Stimulated activated naive CD4-positive, alpha-beta T cell treated with Interleukin-2 at 50 U/mL for 16 hours (primary cell): ENCODE measurements at regions not wholly inside any gene's neighbourhood (a gene's known extent, or its start where the extent isn't known, plus 50 kb on each side); places are given as distances from the start of the nearest gene placed in this dataset.
"Not testable (repeated sequence)": the region's sequence is repeated elsewhere in the genome, so short reads cannot be mapped to it uniquely, and the experiment has no call there.

Experiments
- DNase-seq: peaks from one replicate; lab custom pipeline; 2025; lab: John Stamatoyannopoulos, UW

- no peak for DNase-seq
Observed at GRCh38 chr1:172717722-172718465, 59.0 kb downstream of the FASLG start.

- DNase-seq, result no peak
Observed at GRCh38 chr1:172719066-172719627, 60.2 kb downstream of the FASLG start.

- no peak for DNase-seq
Observed at GRCh38 chr1:172719694-172720138, 60.8 kb downstream of the FASLG start.

GRCh38 chr1:172720339-172720738, 61.4 kb downstream of the FASLG start:
- no peak for DNase-seq

GRCh38 chr1:172723251-172723650, 64.3 kb downstream of the FASLG start:
- DNase-seq, result no peak

GRCh38 chr1:172724232-172724631, 65.3 kb downstream of the FASLG start:
- DNase-seq, result no peak

GRCh38 chr1:172724765-172725613, 66.1 kb downstream of the FASLG start:
- DNase-seq, result no peak

GRCh38 chr1:172726740-172727139, 67.8 kb downstream of the FASLG start:
- no peak for DNase-seq

- no peak for DNase-seq
Observed at GRCh38 chr1:172727275-172727857, 68.5 kb downstream of the FASLG start.

DNA sequence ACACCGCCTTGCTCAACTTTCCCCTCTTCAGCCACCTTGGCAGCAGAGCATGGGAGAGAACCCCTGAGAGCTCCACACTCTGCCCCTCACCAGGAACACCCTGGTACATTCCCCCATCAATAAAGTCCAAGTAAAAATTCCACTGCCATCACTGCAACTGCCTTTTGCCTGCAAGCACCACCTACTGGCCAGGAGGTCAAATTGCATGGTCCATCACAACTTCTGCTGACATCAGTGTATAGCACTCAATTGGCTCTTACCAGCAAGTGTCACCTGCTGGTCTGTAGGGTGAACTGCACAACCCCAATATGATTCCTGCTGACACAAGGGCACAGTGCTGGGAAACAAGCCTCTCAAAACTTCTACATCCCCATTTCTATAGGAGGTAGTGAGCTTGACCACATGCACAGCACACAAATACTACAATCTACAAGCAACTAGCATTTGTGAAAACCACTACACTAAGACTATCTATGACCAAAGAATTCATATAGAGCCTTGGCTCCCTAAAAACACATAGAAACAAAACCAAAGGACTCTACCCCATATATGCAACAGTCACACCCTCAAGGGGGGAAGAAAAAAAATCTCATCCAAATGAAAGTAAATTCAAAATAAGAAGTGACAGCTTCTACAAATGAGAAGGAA, 69.2 kb downstream of the FASLG start:
- DNase-seq, result peak; percentile 41

GRCh38 chr1:172728705-172729104, 69.8 kb downstream of the FASLG start:
- DNase-seq, result not testable (repeated sequence)

DNA sequence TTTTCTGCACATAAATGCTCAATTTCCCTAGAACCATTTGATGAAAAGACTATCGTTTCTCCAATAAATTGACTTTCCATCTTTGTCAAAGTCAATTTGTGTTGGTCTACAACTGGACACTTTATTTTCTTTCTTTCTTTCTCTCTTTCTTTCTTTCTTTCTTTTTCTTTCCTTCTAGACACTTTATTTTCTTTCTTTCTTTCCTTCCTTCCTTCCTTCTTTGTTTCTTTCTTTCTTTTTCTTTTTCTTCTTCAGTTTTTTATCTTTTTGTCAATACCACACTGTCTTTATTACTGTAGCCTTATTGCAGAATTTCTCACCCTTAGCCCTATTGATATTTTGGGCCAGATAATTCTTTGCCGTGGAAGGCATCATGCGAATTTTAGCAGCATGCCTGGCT, 73.5 kb downstream of the FASLG start:
- no peak for DNase-seq

DNA sequence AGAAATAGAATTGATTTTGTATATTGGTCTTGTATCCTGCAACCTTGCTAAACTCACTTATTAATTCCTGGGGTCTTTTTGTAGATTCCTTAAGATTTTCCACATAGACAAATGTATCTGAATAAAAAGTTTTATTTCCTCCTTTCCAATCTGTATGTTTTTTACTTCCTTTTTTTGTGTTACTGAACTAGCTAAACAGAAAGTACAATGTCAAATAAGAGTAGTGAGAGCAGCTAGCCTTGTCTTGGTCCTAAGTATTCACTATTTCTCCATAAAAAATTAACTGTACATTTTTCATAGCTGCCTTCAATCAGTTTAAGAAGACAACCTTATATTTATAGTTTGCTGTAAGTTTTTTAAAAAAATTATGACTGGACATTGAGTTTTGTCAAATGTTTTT, 74.9 kb downstream of the FASLG start:
- DNase-seq, result no peak

- DNase-seq, result no peak
Observed at GRCh38 chr1:172738389-172738788, 79.5 kb downstream of the FASLG start.

DNA sequence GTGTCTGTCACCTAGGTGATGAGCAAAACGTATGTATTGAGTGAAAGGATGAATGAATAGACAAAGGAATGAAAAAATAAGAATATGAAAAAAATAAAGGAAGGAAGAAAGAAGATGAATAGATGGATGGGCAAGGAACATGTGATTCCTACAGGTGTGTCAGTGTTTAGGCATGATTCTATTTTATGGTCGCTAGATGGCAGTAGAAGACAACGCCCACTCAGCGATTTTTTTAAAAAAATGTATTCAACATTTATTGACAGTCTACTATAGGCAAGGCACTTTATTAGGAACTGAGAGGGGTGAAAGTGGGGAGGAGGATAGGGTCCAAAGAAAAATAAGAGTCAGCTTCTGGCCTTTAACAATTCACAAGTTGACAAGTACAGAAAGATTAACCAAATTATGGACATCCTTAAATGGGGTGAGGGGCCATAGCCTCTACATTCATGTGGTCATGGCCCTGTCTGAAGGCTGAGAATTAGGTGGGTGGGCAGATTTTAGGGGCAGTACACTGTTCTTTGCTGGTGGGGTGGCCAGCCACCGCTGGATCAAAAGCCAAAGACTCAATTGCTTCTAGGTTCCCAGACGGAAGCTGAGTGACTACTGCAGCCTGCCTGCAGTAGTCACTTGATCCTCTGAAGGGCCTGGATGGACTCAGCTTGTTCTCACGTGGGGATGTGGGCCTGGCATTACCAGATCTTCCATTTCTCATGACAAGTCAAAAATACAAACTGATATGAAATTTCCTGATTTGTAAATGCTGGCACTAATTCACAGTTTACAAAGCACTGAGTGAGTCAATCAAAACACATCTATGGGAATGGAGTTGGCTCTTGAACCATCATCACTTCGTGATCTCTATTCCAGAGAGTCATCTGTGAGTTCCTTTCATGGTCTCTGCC, 83.9 kb downstream of the FASLG start:
- no peak for DNase-seq

DNA sequence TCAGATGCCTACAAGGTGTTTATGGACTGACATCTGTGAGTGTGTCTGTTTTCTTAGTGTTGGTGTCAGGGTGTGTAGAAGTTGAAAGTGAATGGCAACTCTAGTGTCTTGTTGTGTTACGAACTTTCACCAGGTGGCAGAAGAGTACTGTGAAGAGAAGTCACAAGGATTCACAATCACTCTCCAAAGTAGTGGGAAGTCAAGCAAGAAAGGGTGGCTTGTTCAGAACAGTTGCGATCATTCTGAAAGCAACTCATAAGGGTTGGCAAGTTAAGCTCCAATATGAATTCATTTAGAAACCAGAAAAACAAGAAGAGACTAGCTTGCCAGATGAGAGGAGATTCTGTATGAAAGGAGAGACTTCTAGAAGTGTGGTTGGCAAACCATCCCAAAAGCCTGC, 86.1 kb downstream of the FASLG start:
- no peak for DNase-seq

DNA sequence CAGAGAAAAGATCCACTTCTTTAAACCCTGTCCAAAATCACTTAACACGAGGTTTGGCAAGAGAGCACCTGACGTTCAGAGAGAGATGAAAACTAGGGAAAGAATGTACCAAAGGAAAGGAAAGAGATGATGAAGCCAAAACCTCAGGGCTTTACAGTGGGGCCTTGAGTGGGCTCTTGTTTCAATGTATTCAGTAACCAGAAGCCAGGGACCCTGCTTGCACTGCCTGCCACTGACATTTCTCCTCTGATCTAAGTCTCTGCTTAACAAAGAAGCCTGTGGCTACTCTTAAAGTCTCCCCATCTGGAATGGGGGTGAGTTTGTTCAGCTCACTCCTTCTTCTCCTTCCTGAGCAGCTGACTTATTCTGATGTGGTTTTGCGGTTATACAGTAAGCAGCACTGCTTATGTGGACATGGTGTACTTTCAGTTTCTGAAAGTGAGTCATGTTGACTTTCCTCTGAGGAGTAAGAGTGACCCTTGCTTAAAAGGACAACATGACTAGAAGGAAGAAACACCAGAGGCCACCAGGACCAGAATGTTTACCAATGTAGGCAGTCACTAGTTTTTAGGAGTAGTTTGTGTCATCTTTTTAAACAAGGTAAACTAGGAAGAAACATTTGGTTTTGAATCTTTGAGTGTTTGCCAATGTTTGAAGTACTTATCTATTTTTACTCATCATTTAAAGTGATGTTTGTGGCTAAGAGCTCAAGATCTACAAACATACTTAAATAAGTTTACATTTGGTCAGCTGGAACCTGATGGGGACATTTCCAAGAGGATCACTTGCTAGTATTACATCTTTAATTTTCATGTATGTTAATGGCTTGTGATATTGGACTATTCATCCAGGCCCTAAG, 87.4 kb downstream of the FASLG start:
- no peak for DNase-seq

GRCh38 chr1:172748201-172748600, 89.3 kb downstream of the FASLG start:
- no peak for DNase-seq

GRCh38 chr1:172751683-172752082, 92.8 kb downstream of the FASLG start:
- DNase-seq, result no peak

DNA sequence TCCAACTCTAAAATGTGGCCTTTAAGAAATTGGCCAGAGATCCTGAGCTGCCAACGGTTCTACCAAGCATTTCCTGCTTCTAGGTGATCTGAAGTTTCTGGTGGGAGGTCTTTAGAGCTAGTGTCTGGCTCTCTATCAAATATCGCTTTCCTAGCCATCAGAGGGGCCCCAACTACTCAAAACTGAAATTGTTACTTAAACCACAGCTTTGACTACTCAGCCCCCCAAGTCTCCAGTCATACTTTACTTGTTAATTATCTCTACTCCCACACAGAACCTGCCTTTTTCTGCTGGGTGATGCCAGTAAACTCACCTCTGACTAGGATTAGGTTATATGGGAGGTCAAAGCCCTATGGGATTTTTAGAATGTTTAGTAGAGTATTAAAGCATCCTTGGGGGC, 95.1 kb downstream of the FASLG start:
- DNase-seq, result no peak
